PC-3 (cell line): ENCODE measurements at regions not wholly inside any gene's neighbourhood (a gene's known extent, or its start where the extent isn't known, plus 50 kb on each side); places are given as distances from the start of the nearest gene placed in this dataset.

Experiments
- CTCF ChIP-seq: fragments of 300-600 bp; sonication (generic); conservative IDR thresholded peaks from 2 replicates; pipeline ENCODE4 v1.5.1; 2017; ENCODE audit warnings: antibody characterized with exemption, low read depth, mild to moderate bottlenecking, low read length
- EZH2 ChIP-seq: fragments of 300-600 bp; sonication (generic); IDR thresholded peaks from one replicate; pipeline ENCODE4 v1.6.1; 2017; ENCODE audit warnings: antibody characterized with exemption, mild to moderate bottlenecking, low read length; ENCODE audit not compliant: unreplicated experiment

DNA sequence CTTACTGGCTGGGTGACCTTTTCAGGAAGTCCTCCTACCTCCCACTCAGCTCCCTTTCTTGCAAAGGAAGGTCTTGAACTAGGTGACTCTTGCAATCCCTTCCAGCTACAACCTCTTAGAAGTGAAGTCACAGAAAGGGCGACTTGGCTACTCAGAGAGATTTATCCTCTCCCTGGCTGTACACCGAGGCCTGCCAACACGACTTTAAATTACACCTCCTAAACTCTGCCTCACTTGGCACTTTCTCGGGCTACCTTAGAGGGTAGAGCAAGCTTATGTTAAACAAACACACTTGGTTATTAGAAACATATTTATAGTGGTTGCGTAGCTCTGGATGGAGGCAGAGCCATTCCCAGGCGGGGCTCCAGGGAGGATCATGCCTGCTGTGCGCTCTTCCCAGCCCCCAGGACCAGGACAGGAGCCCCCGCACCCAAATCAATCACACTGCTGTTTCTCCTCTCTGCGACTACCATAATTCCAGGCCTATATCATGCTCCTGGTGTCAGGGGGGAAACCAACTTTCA, 358.4 kb downstream of the BUD13 start:
- TF ChIP-seq CTCF (no peak), EZH2 (no peak)
